ENCODE measurements at regions not wholly inside any gene's neighbourhood (a gene's known extent, or its start where the extent isn't known, plus 50 kb on each side); places are given as distances from the start of the nearest gene placed in this dataset.

- H3K36me3 ChIP-seq (ENCODE audit: insufficient read depth, low read length) = no peaks in the 10 kb centered on the region
- H4K20me1 ChIP-seq (ENCODE audit: insufficient read depth, low read length) = no peaks in the 10 kb centered on the region
- DNase-seq (ENCODE audit: insufficient read length, low spot score, missing footprints) = no peak
- H3K4me2 ChIP-seq (ENCODE audit: insufficient read depth, low read length) = no peak overlapping the region
- no peak overlapping the region for H3K27ac ChIP-seq (ENCODE audit: low read depth, low read length)
- no peaks in the 10 kb centered on the region for H3K79me2 ChIP-seq (ENCODE audit: insufficient read depth, low read length)
- H3K9me3 ChIP-seq (ENCODE audit: low read depth, low read length) = no peaks in the 10 kb centered on the region
- H3K27me3 ChIP-seq (ENCODE audit: insufficient read depth, low read length) = no peaks in the 10 kb centered on the region
- no peaks in the 10 kb centered on the region for H3K4me1 ChIP-seq (ENCODE audit: insufficient read depth, low read length)
- no peak overlapping the region for H2AFZ ChIP-seq (ENCODE audit: low read length)
- H3K4me3 ChIP-seq (ENCODE audit: insufficient read depth, low read length) = no peak overlapping the region
- TF ChIP-seq CTCF (IDR thresholded peaks at IDR 0.05; ENCODE audit: extremely low read depth, low read depth, low read length) = peak; percentile 48
Measured at GRCh38 chr13:104773775-104774174, 1707.6 kb upstream of the SLC10A2 start.

- TF ChIP-seq CTCF (IDR thresholded peaks at IDR 0.05; ENCODE audit: extremely low read depth, low read depth, low read length) = no peak
- no peak overlapping the region for H3K4me3 ChIP-seq (ENCODE audit: insufficient read depth, low read length)
- no peak for DNase-seq (ENCODE audit: insufficient read length, low spot score, missing footprints)
- H3K36me3 ChIP-seq (ENCODE audit: insufficient read depth, low read length) = no peaks in the 10 kb centered on the region
- no peak overlapping the region for H3K27ac ChIP-seq (ENCODE audit: low read depth, low read length)
- H3K27me3 ChIP-seq (ENCODE audit: insufficient read depth, low read length) = no peaks in the 10 kb centered on the region
- no peaks in the 10 kb centered on the region for H3K79me2 ChIP-seq (ENCODE audit: insufficient read depth, low read length)
- no peaks in the 10 kb centered on the region for H3K4me1 ChIP-seq (ENCODE audit: insufficient read depth, low read length)
- no peaks in the 10 kb centered on the region for H4K20me1 ChIP-seq (ENCODE audit: insufficient read depth, low read length)
- H2AFZ ChIP-seq (ENCODE audit: low read length) = no peak overlapping the region
- H3K9me3 ChIP-seq (ENCODE audit: low read depth, low read length) = no peaks in the 10 kb centered on the region
- H3K4me2 ChIP-seq (ENCODE audit: insufficient read depth, low read length) = no peak overlapping the region
Measured at GRCh38 chr13:104769545-104769944, 1703.3 kb upstream of the SLC10A2 start.

GRCh38 chr13:104766319-104766718 lies 1700.1 kb upstream of the SLC10A2 start:
- no peak overlapping the region for H2AFZ ChIP-seq (ENCODE audit: low read length)
- DNase-seq (ENCODE audit: insufficient read length, low spot score, missing footprints) = no peak
- H3K79me2 ChIP-seq (ENCODE audit: insufficient read depth, low read length) = no peaks in the 10 kb centered on the region
- no peaks in the 10 kb centered on the region for H3K36me3 ChIP-seq (ENCODE audit: insufficient read depth, low read length)
- H3K27me3 ChIP-seq (ENCODE audit: insufficient read depth, low read length) = no peaks in the 10 kb centered on the region
- no peaks in the 10 kb centered on the region for H4K20me1 ChIP-seq (ENCODE audit: insufficient read depth, low read length)
- no peak overlapping the region for H3K4me2 ChIP-seq (ENCODE audit: insufficient read depth, low read length)
- H3K4me3 ChIP-seq (ENCODE audit: insufficient read depth, low read length) = no peak overlapping the region
- H3K4me1 ChIP-seq (ENCODE audit: insufficient read depth, low read length) = no peaks in the 10 kb centered on the region
- no peaks in the 10 kb centered on the region for H3K9me3 ChIP-seq (ENCODE audit: low read depth, low read length)
- no peak for TF ChIP-seq CTCF (IDR thresholded peaks at IDR 0.05; ENCODE audit: extremely low read depth, low read depth, low read length)
- H3K27ac ChIP-seq (ENCODE audit: low read depth, low read length) = no peak overlapping the region

GRCh38 chr13:104764600-104764999 lies 1698.4 kb upstream of the SLC10A2 start:
- Histone ChIP-seq H3K27me3 (ENCODE audit: insufficient read depth, low read length) (no peaks in the 10 kb centered on the region), H3K27ac (ENCODE audit: low read depth, low read length) (no peak overlapping the region), H3K79me2 (ENCODE audit: insufficient read depth, low read length) (no peaks in the 10 kb centered on the region), H3K4me1 (ENCODE audit: insufficient read depth, low read length) (no peaks in the 10 kb centered on the region), H4K20me1 (ENCODE audit: insufficient read depth, low read length) (no peaks in the 10 kb centered on the region), H2AFZ (ENCODE audit: low read length) (no peak overlapping the region), H3K4me2 (ENCODE audit: insufficient read depth, low read length) (no peak overlapping the region), H3K36me3 (ENCODE audit: insufficient read depth, low read length) (no peaks in the 10 kb centered on the region), H3K4me3 (ENCODE audit: insufficient read depth, low read length) (no peak overlapping the region), H3K9me3 (ENCODE audit: low read depth, low read length) (no peaks in the 10 kb centered on the region)
- DNase-seq (ENCODE audit: insufficient read length, low spot score, missing footprints) = no peak
- TF ChIP-seq CTCF (IDR thresholded peaks at IDR 0.05; ENCODE audit: extremely low read depth, low read depth, low read length) = no peak

Measured in osteoblast (primary cell).